HEK293 (cell line): ENCODE measurements at regions not wholly inside any gene's neighbourhood (a gene's known extent, or its start where the extent isn't known, plus 50 kb on each side); places are given as distances from the start of the nearest gene placed in this dataset.

Experiments used
- CTCF ChIA-PET: fragments of 350-600 bp; formaldehyde crosslinking; extraction: SDS; loops from one replicate; lab custom pipeline; 2021; ENCODE audit warnings: antibody characterized with exemption; lab: Yijun Ruan, JAX
- POLR2A ChIA-PET: fragments of 300-600 bp; formaldehyde crosslinking; extraction: SDS; loops from one replicate; lab custom pipeline; 2020; ENCODE audit warnings: antibody characterized with exemption, inconsistent platforms; lab: Yijun Ruan, JAX
- H3K27ac ChIP-seq: fragments of 200-500 bp; sonication (Bioruptor generic); 2 replicates; pipeline ENCODE4 v1.5.1; 2014; ENCODE audit warnings: low read depth, low read length, control low read depth, inconsistent platforms; ENCODE audit errors: extremely low read depth
- H3K36me3 ChIP-seq, 2 experiments: fragments of 200-500 bp in 1 of 2; sonication (Bioruptor generic) in 1 of 2; 1 replicate in 1 of 2; 2 replicates in 1 of 2; pipeline ENCODE4 v1.5.1; 2014 to 2017; ENCODE audit warnings: inconsistent platforms in 2 of 2, low read length in 2 of 2; ENCODE audit not compliant: control insufficient read depth in 2 of 2, insufficient read depth in 1 of 2
- H3K4me1 ChIP-seq: fragments of 200-500 bp; sonication (Bioruptor generic); 2 replicates; pipeline ENCODE4 v1.5.1; 2014; ENCODE audit warnings: mild to moderate bottlenecking, low read length, inconsistent platforms; ENCODE audit not compliant: control insufficient read depth, insufficient read depth
- H3K4me3 ChIP-seq: 2 replicates; pipeline ENCODE4 v1.5.1; 2011; ENCODE audit warnings: low read depth, mild to moderate bottlenecking, control low read depth, low read length, moderate library complexity
- H3K9me3 ChIP-seq: fragments of 200-500 bp; sonication (Bioruptor generic); 2 replicates; pipeline ENCODE4 v1.5.1; 2014; ENCODE audit warnings: low read depth, low read length, inconsistent platforms; ENCODE audit not compliant: control insufficient read depth, insufficient read depth
- AEBP2 ChIP-seq: fragments of 450-650 bp; formaldehyde crosslinking; IDR thresholded peaks from 2 replicates; pipeline ENCODE4 v1.5.1; 2016; ENCODE audit warnings: missing biosample characterization, missing genetic modification characterization, borderline replicate concordance
- ELK4 ChIP-seq: IDR thresholded peaks from 2 replicates; pipeline ENCODE4 v1.6.1; 2011; ENCODE audit warnings: mild to moderate bottlenecking, low read depth, low read length, borderline replicate concordance
- KLF7 ChIP-seq: fragments of 450-650 bp; formaldehyde crosslinking; IDR thresholded peaks from 2 replicates; pipeline ENCODE4 v1.5.1; 2016; ENCODE audit warnings: missing biosample characterization, missing genetic modification characterization, borderline replicate concordance
- RBAK ChIP-seq: fragments of 450-650 bp; formaldehyde crosslinking; IDR thresholded peaks from 2 replicates; pipeline ENCODE4 v1.5.1; 2016; ENCODE audit warnings: missing biosample characterization, missing genetic modification characterization
- SCRT1 ChIP-seq: fragments of 450-650 bp; formaldehyde crosslinking; IDR thresholded peaks from 2 replicates; pipeline ENCODE4 v1.5.1; 2016; ENCODE audit warnings: missing biosample characterization, missing genetic modification characterization, borderline replicate concordance
- SP3 ChIP-seq: fragments of 450-650 bp; formaldehyde crosslinking; IDR thresholded peaks from 2 replicates; pipeline ENCODE4 v1.5.1; 2016; ENCODE audit warnings: missing biosample characterization, missing genetic modification characterization
- TCF7L2 ChIP-seq: IDR thresholded peaks from 2 replicates; pipeline ENCODE4 v1.6.1; 2011; ENCODE audit warnings: low read depth, mild to moderate bottlenecking, inconsistent platforms, low read length, moderate library complexity, borderline replicate concordance
- TSHZ1 ChIP-seq: fragments of 450-650 bp; formaldehyde crosslinking; IDR thresholded peaks from 2 replicates; pipeline ENCODE4 v1.5.1; 2016; ENCODE audit warnings: missing biosample characterization, missing genetic modification characterization, borderline replicate concordance
- ZNF112 ChIP-seq: fragments of 450-650 bp; formaldehyde crosslinking; IDR thresholded peaks from 2 replicates; pipeline ENCODE4 v1.5.0; 2017; ENCODE audit warnings: missing biosample characterization, missing genetic modification characterization
- ZNF132 ChIP-seq: fragments of 450-650 bp; formaldehyde crosslinking; IDR thresholded peaks from 2 replicates; pipeline ENCODE4 v1.5.1; 2017; ENCODE audit warnings: missing biosample characterization, missing genetic modification characterization, borderline replicate concordance
- ZNF155 ChIP-seq: fragments of 450-650 bp; formaldehyde crosslinking; IDR thresholded peaks from 2 replicates; pipeline ENCODE4 v1.5.1; 2016; ENCODE audit warnings: missing biosample characterization, missing genetic modification characterization
- ZNF184 ChIP-seq: fragments of 450-650 bp; IDR thresholded peaks from 2 replicates; pipeline ENCODE4 v1.5.1; 2018; ENCODE audit warnings: missing biosample characterization, mild to moderate bottlenecking, missing genetic modification characterization
- ZNF211 ChIP-seq: fragments of 450-650 bp; formaldehyde crosslinking; IDR thresholded peaks from 2 replicates; pipeline ENCODE4 v1.5.1; 2016; ENCODE audit warnings: low read depth, missing biosample characterization, missing genetic modification characterization
- ZNF24 ChIP-seq: fragments of 450-650 bp; formaldehyde crosslinking; IDR thresholded peaks from 2 replicates; pipeline ENCODE4 v1.5.1; 2016; ENCODE audit warnings: missing biosample characterization, missing genetic modification characterization
- ZNF362 ChIP-seq: fragments of 450-650 bp; formaldehyde crosslinking; IDR thresholded peaks from 2 replicates; pipeline ENCODE4 v1.5.1; 2016; ENCODE audit warnings: missing biosample characterization, missing genetic modification characterization
- ZNF416 ChIP-seq: fragments of 450-650 bp; formaldehyde crosslinking; IDR thresholded peaks from 2 replicates; pipeline ENCODE4 v1.5.1; 2016; ENCODE audit warnings: missing biosample characterization, missing genetic modification characterization
- ZNF488 ChIP-seq: fragments of 450-650 bp; formaldehyde crosslinking; IDR thresholded peaks from 2 replicates; pipeline ENCODE4 v1.5.1; 2016; ENCODE audit warnings: missing biosample characterization, missing genetic modification characterization
- ZNF555 ChIP-seq: fragments of 450-650 bp; formaldehyde crosslinking; conservative IDR thresholded peaks from 2 replicates; pipeline ENCODE4 v1.5.1; 2017; ENCODE audit warnings: missing biosample characterization, mild to moderate bottlenecking, missing genetic modification characterization, inconsistent platforms
- ZNF596 ChIP-seq: fragments of 450-650 bp; IDR thresholded peaks from 2 replicates; pipeline ENCODE4 v1.5.0; 2018; ENCODE audit warnings: missing biosample characterization, mild to moderate bottlenecking, missing genetic modification characterization, moderate library complexity
- ZNF639 ChIP-seq: fragments of 450-650 bp; formaldehyde crosslinking; IDR thresholded peaks from 2 replicates; pipeline ENCODE4 v1.5.1; 2016; ENCODE audit warnings: missing biosample characterization, missing genetic modification characterization
- ZNF664 ChIP-seq: fragments of 450-650 bp; formaldehyde crosslinking; IDR thresholded peaks from 2 replicates; pipeline ENCODE4 v1.5.1; 2016; ENCODE audit warnings: missing biosample characterization, missing genetic modification characterization
- ZNF76 ChIP-seq: fragments of 450-650 bp; formaldehyde crosslinking; IDR thresholded peaks from 2 replicates; pipeline ENCODE4; 2016; ENCODE audit warnings: low read depth, missing biosample characterization, missing genetic modification characterization, borderline replicate concordance
- ZNF776 ChIP-seq: fragments of 450-650 bp; formaldehyde crosslinking; IDR thresholded peaks from 2 replicates; pipeline ENCODE4 v1.5.0; 2017; ENCODE audit warnings: missing biosample characterization, missing genetic modification characterization, borderline replicate concordance
- ZNF837 ChIP-seq: fragments of 450-650 bp; formaldehyde crosslinking; IDR thresholded peaks from 2 replicates; pipeline ENCODE4 v1.5.1; 2016; ENCODE audit warnings: missing biosample characterization, missing genetic modification characterization
- ZNF843 ChIP-seq: fragments of 450-650 bp; formaldehyde crosslinking; IDR thresholded peaks from 2 replicates; pipeline ENCODE4 v1.5.1; 2016; ENCODE audit warnings: missing biosample characterization, missing genetic modification characterization
- ZSCAN18 ChIP-seq: fragments of 450-650 bp; formaldehyde crosslinking; IDR thresholded peaks from 2 replicates; pipeline ENCODE4 v1.5.1; 2016; ENCODE audit warnings: missing biosample characterization, missing genetic modification characterization
- ZSCAN30 ChIP-seq: fragments of 450-650 bp; IDR thresholded peaks from 2 replicates; pipeline ENCODE4 v1.5.1; 2018; ENCODE audit warnings: missing biosample characterization, mild to moderate bottlenecking, missing genetic modification characterization, moderate library complexity

- TF ChIP-seq ZNF24 (peak; percentile 95), ZNF776 (tag by site-specific recombination) (no peak), ZNF596 (tag by site-specific recombination) (peak; percentile 72), TCF7L2 (peak; percentile 98), ZNF76 (tag by site-specific recombination) (peak; percentile 75; the same call in 1 of the 2 replicates), SCRT1 (peak; percentile 91)
These were observed 1397.0 kb upstream of the ADGRL4 start (continued) for GRCh38 chr1:80403471-80403893.

GRCh38 chr1:80402625-80403024 lies 1396.1 kb upstream of the ADGRL4 start:
- POLR2A ChIA-PET, result no interaction called here
- Histone ChIP-seq H3K9me3 (no peaks in the 10 kb centered on the region), H3K36me3 (no peaks in the 10 kb centered on the region), H3K4me1 (peaks cover 10% of the 10 kb centered on the region), H3K27ac (peak overlapping the region; percentile 3; the same call in 1 of the 2 replicates), H3K4me3 (no peak overlapping the region)
- CTCF ChIA-PET, result no interaction called here
- TF ChIP-seq ZNF362 (tag by site-specific recombination) (peak; percentile 31; the same call in 1 of the 2 replicates), ZNF488 (tag by site-specific recombination) (no peak), ZNF112 (tag by site-specific recombination) (no peak), ZNF837 (tag by site-specific recombination) (no peak), SP3 (tag by site-specific recombination) (no peak), AEBP2 (tag by site-specific recombination) (no peak), TSHZ1 (tag by site-specific recombination) (peak; percentile 62; the same call in 1 of the 2 replicates), ZNF132 (tag by site-specific recombination) (no peak), ZSCAN30 (tag by site-specific recombination) (no peak), ZNF184 (tag by site-specific recombination) (no peak), KLF7 (tag by site-specific recombination) (no peak), ZNF211 (tag by site-specific recombination) (no peak), ELK4 (no peak), ZNF664 (tag by site-specific recombination) (no peak), ZNF24 (no peak), ZNF555 (tag by site-specific recombination) (no peak), ZNF639 (tag by site-specific recombination) (no peak), ZNF416 (tag by site-specific recombination) (no peak), ZNF843 (tag by site-specific recombination) (peak; percentile 31; the same call in 1 of the 2 replicates), ZNF155 (no peak), ZSCAN18 (no peak), RBAK (tag by site-specific recombination) (no peak)
